LNCaP clone FGC (cell line): ENCODE measurements at regions not wholly inside any gene's neighbourhood (a gene's known extent, or its start where the extent isn't known, plus 50 kb on each side); places are given as distances from the start of the nearest gene placed in this dataset.

ENCODE experiments used
- DNase-seq: peaks from one replicate; pipeline ENCODE4 v3.0.0-alpha.2; 2011; ENCODE audit warnings: low read depth
- H3K4me3 ChIP-seq: 2 replicates; pipeline ENCODE4 v1.5.1; 2011; ENCODE audit warnings: mild to moderate bottlenecking, low read depth, low read length, control low read depth
- TF ChIP-seq, protein P1 (sequence below): IDR thresholded peaks from 2 replicates; pipeline ENCODE4 v1.5.1; 2012; ENCODE audit warnings: mild to moderate bottlenecking; ENCODE audit not compliant: control insufficient read depth, insufficient read depth; ENCODE audit errors: extremely low read depth

DNA sequence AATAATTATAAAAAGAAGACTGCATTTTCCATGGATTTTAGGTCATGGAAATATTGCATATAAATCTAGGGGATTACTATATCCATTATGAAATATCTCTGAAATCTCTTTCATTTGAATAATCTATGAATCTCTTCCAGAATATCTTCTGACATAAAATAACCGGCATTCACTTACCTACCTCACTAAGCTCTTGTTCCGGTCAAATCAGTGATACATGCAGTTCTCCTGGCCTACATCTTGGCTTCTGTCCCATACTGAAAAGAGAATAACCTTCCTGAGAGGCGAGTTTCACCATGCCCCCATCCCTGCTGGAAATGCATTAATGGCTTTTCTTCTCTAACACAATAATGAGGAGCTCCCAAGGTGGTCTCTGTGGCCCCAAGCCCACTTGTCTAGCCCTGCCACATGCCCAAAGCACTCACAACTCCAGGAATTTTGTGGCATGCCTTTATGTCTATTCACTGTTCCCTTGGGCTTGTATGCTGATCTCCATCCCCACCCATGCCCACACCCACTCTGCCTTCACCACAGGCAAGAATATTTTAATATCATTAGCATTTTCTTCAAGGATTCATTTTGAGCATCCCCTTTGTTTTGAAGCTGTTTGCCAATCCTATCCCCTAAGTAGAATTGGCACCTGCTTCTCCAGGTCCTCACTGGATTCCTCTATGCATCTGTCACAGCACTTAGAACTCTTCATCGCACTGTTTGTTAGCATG, 401.6 kb downstream of the COG6 start:
- DNase-seq: no peak
- no peak overlapping the region for H3K4me3 ChIP-seq
- TF ChIP-seq, protein P1, sequence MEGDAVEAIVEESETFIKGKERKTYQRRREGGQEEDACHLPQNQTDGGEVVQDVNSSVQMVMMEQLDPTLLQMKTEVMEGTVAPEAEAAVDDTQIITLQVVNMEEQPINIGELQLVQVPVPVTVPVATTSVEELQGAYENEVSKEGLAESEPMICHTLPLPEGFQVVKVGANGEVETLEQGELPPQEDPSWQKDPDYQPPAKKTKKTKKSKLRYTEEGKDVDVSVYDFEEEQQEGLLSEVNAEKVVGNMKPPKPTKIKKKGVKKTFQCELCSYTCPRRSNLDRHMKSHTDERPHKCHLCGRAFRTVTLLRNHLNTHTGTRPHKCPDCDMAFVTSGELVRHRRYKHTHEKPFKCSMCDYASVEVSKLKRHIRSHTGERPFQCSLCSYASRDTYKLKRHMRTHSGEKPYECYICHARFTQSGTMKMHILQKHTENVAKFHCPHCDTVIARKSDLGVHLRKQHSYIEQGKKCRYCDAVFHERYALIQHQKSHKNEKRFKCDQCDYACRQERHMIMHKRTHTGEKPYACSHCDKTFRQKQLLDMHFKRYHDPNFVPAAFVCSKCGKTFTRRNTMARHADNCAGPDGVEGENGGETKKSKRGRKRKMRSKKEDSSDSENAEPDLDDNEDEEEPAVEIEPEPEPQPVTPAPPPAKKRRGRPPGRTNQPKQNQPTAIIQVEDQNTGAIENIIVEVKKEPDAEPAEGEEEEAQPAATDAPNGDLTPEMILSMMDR: no peak

DNA sequence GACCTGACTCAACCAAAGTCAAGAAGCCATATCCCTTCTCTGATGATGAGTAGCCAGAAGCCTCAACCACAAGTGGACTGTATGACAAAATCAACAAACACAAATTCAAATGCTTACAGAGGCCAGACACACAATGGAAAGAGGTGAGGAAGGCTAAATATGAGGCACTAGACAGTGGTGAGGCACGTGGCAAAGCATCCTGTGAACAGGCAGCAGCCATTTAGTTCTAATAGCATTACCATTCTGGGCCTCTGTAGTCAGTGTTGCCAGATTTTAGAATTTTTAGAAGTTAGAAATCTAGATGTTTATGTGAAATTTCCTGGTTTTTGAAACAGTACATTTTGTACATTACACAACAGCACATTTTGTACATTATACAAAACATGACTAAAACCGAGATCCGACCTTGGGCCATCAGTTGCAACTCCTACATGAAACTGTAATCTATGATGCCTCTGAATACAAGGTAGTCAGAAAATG, 403.3 kb downstream of the COG6 start:
- DNase-seq: no peak
- TF ChIP-seq, protein P1: no peak

DNA sequence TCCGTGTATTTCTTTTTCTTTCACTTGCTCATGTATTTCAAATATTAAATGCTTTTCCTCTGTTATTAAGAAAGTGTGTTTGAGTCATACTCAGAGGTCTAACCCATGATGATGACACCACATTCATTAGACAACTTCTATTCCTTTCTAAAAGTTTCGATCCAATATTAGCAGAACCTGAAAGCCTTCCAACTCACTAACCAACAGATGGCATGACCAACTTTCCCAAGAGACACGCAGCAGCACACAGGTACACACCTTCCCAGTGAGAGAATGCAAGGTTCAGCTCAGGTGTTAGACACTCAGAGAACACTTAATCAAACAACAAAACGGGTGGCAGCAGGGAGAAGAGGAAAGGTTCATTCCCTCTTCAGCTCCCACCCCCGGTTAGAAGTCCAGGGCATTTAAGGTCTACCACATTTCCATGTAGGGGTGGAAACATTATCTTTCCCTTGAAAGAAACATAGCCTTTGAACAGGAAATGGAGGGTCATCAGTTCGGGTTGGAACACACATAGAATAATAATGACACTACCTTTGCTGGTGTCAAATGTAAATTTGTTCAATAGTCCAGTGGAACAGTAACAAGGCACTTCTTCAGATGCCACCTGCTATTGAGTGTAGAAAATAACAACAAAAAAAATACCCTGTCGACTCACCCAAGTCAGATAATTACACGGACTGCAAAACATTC, 404.2 kb downstream of the COG6 start:
- no peak for DNase-seq
- H3K4me3 ChIP-seq: no peak overlapping the region
- TF ChIP-seq, protein P1: no peak

More for the DNA sequence above, 403.3 kb downstream of the COG6 start:
- H3K4me3 ChIP-seq: no peak overlapping the region

GRCh38 chr13:40060296-40061007, 405.0 kb downstream of the COG6 start:
- TF ChIP-seq, protein P1: no peak
- no peak overlapping the region for H3K4me3 ChIP-seq
- DNase-seq: no peak

GRCh38 chr13:40061466-40062450, 406.3 kb downstream of the COG6 start:
- DNase-seq: no peak
- H3K4me3 ChIP-seq: no peak overlapping the region
- TF ChIP-seq, protein P1: no peak

- TF ChIP-seq, protein P1: no peak
- H3K4me3 ChIP-seq: no peak overlapping the region
- DNase-seq: no peak
Measured at GRCh38 chr13:40063278-40063698, 407.8 kb downstream of the COG6 start.
